Progenitor cell of endocrine pancreas (in vitro differentiated cells): ENCODE measurements at regions not wholly inside any gene's neighbourhood (a gene's known extent, or its start where the extent isn't known, plus 50 kb on each side); places are given as distances from the start of the nearest gene placed in this dataset.
"Not testable (repeated sequence)": the region's sequence is repeated elsewhere in the genome, so short reads cannot be mapped to it uniquely, and the experiment has no call there.

ENCODE experiments used
- DNase-seq: peaks from one replicate; pipeline ENCODE4 v3.0.0; 2021; ENCODE audit warnings: low spot score; ENCODE audit not compliant: unreplicated experiment
- H3K27ac Mint-ChIP-seq: 2 replicates; pipeline ENCODE4 v1.8.0; 2021; ENCODE audit warnings: mild to moderate bottlenecking, moderate library complexity, mixed read lengths
- H3K27me3 Mint-ChIP-seq: 2 replicates; pipeline ENCODE4 v1.8.0; 2021; ENCODE audit warnings: mixed read lengths
- H3K36me3 Mint-ChIP-seq: 2 replicates; pipeline ENCODE4 v1.8.0; 2022; ENCODE audit warnings: mixed read lengths; ENCODE audit not compliant: insufficient read depth
- H3K4me1 Mint-ChIP-seq: 2 replicates; pipeline ENCODE4 v1.8.0; 2021; ENCODE audit warnings: low read depth, mixed read lengths
- H3K4me3 Mint-ChIP-seq: 2 replicates; pipeline ENCODE4 v1.8.0; 2021; ENCODE audit warnings: low read depth, mild to moderate bottlenecking, moderate library complexity, mixed read lengths
- H3K9me3 Mint-ChIP-seq: 2 replicates; pipeline ENCODE4 v1.8.0; 2021; ENCODE audit warnings: low read depth, mixed read lengths
- CTCF ChIP-seq: fragments of 200-600 bp; sonication (generic); IDR thresholded peaks from one replicate; pipeline ENCODE4 v1.5.0; 2021; ENCODE audit warnings: antibody characterized with exemption, mild to moderate bottlenecking; ENCODE audit not compliant: unreplicated experiment

GRCh38 chr3:177804032-177804431 lies 606.8 kb upstream of the TBL1XR1 start:
- Mint-ChIP-seq H3K9me3 (peaks cover 3% of the 10 kb centered on the region), H3K27ac (no peak overlapping the region), H3K27me3 (no peaks in the 10 kb centered on the region), H3K4me1 (peaks cover 10% of the 10 kb centered on the region), H3K4me3 (no peak overlapping the region), H3K36me3 (no peaks in the 10 kb centered on the region)
- TF ChIP-seq CTCF: no peak
- DNase-seq: no peak

- no peaks in the 10 kb centered on the region for H3K27me3 Mint-ChIP-seq
- no peak overlapping the region for H3K4me3 Mint-ChIP-seq
Observed at GRCh38 chr3:177804646-177805045, 607.4 kb upstream of the TBL1XR1 start.

GRCh38 chr3:177807150-177807875 lies 610.0 kb upstream of the TBL1XR1 start:
- H3K4me1 Mint-ChIP-seq: peaks cover 13% of the 10 kb centered on the region
- H3K36me3 Mint-ChIP-seq: no peaks in the 10 kb centered on the region
- peaks cover 3% of the 10 kb centered on the region for H3K9me3 Mint-ChIP-seq
- DNase-seq: no peak
- no peak overlapping the region for H3K4me3 Mint-ChIP-seq
- no peak overlapping the region for H3K27ac Mint-ChIP-seq
- TF ChIP-seq CTCF: no peak
- no peaks in the 10 kb centered on the region for H3K27me3 Mint-ChIP-seq

More at GRCh38 chr3:177804646-177805045, 607.4 kb upstream of the TBL1XR1 start:
- peaks cover 10% of the 10 kb centered on the region for H3K4me1 Mint-ChIP-seq
- H3K36me3 Mint-ChIP-seq: no peaks in the 10 kb centered on the region
- no peak for DNase-seq
- no peak for TF ChIP-seq CTCF
- H3K27ac Mint-ChIP-seq: peak overlapping the region; percentile 24
- peaks cover 3% of the 10 kb centered on the region for H3K9me3 Mint-ChIP-seq

GRCh38 chr3:177808928-177809478 lies 611.7 kb upstream of the TBL1XR1 start:
- not testable (repeated sequence) for DNase-seq, H3K27ac Mint-ChIP-seq, H3K4me1 Mint-ChIP-seq, H3K27me3 Mint-ChIP-seq, H3K36me3 Mint-ChIP-seq, H3K4me3 Mint-ChIP-seq, H3K9me3 Mint-ChIP-seq

- Mint-ChIP-seq H3K27me3 (no peaks in the 10 kb centered on the region), H3K4me3 (no peak overlapping the region), H3K4me1 (peaks cover 3% of the 10 kb centered on the region), H3K27ac (no peak overlapping the region), H3K9me3 (peaks cover 3% of the 10 kb centered on the region), H3K36me3 (no peaks in the 10 kb centered on the region)
- no peak for DNase-seq
- no peak for TF ChIP-seq CTCF
Observed at GRCh38 chr3:177810162-177810623, 612.9 kb upstream of the TBL1XR1 start.

- no peak overlapping the region for H3K4me3 Mint-ChIP-seq
- no peak for DNase-seq
- no peak overlapping the region for H3K27ac Mint-ChIP-seq
- peaks cover 3% of the 10 kb centered on the region for H3K9me3 Mint-ChIP-seq
- H3K36me3 Mint-ChIP-seq: no peaks in the 10 kb centered on the region
- H3K4me1 Mint-ChIP-seq: peaks cover 3% of the 10 kb centered on the region
- no peak for TF ChIP-seq CTCF
- H3K27me3 Mint-ChIP-seq: no peaks in the 10 kb centered on the region
Observed at GRCh38 chr3:177811112-177811511, 613.8 kb upstream of the TBL1XR1 start.
